Hepatocyte (in vitro differentiated cells): ENCODE measurements at regions not wholly inside any gene's neighbourhood (a gene's known extent, or its start where the extent isn't known, plus 50 kb on each side); places are given as distances from the start of the nearest gene placed in this dataset.
A peak's percentile ranks its signal among the peaks of the same experiment; 100 is the strongest.

Source experiments
- DNase-seq: peaks from one replicate; pipeline ENCODE4 v3.0.0-alpha.2; 2016; ENCODE audit warnings: low spot score
- H2AFZ ChIP-seq: fragments of 200-600 bp; sonication (generic); 2 replicates; pipeline ENCODE4 v1.6.0; 2016; ENCODE audit warnings: antibody characterized with exemption, mild to moderate bottlenecking
- H3K27ac ChIP-seq: fragments of 200-600 bp; sonication (generic); 2 replicates; pipeline ENCODE4 v1.5.1; 2016; ENCODE audit warnings: mild to moderate bottlenecking
- H3K27me3 ChIP-seq: fragments of 200-600 bp; sonication (generic); 2 replicates; pipeline ENCODE4 v1.6.1; 2016
- H3K36me3 ChIP-seq: fragments of 200-600 bp; sonication (generic); replicated peaks from 2 replicates; pipeline ENCODE4 v1.5.1; 2016; ENCODE audit warnings: low read depth; ENCODE audit not compliant: insufficient read depth
- H3K4me1 ChIP-seq: fragments of 200-600 bp; sonication (generic); 2 replicates; pipeline ENCODE4 v1.5.1; 2016; ENCODE audit warnings: mild to moderate bottlenecking, moderate library complexity; ENCODE audit not compliant: insufficient read depth
- H3K4me2 ChIP-seq: fragments of 200-600 bp; sonication (generic); 2 replicates; pipeline ENCODE4 v1.6.0; 2016
- H3K4me3 ChIP-seq: fragments of 200-600 bp; sonication (generic); 2 replicates; pipeline ENCODE4 v1.5.1; 2016; ENCODE audit warnings: mild to moderate bottlenecking
- H3K79me2 ChIP-seq: fragments of 200-600 bp; sonication (generic); 2 replicates; pipeline ENCODE4 v1.6.0; 2017; ENCODE audit warnings: mild to moderate bottlenecking
- H3K9me2 ChIP-seq: fragments of 200-600 bp; sonication (generic); replicated peaks from 2 replicates; pipeline ENCODE4 v1.6.0; 2017; ENCODE audit warnings: mild to moderate bottlenecking; ENCODE audit not compliant: insufficient read depth
- H3K9me3 ChIP-seq: fragments of 200-600 bp; sonication (generic); 2 replicates; pipeline ENCODE4 v1.5.1; 2016; ENCODE audit warnings: low read depth, mild to moderate bottlenecking
- H4K20me1 ChIP-seq: fragments of 200-600 bp; sonication (generic); 2 replicates; pipeline ENCODE4 v1.6.0; 2016; ENCODE audit warnings: mild to moderate bottlenecking; ENCODE audit not compliant: insufficient read depth, poor library complexity, severe bottlenecking
- CTCF ChIP-seq: fragments of 200-600 bp; sonication (generic); IDR thresholded peaks from 2 replicates; pipeline ENCODE4 v1.5.1; 2016; ENCODE audit warnings: antibody characterized with exemption, mild to moderate bottlenecking; ENCODE audit not compliant: poor library complexity
- EZH2 ChIP-seq: fragments of 200-600 bp; sonication (generic); IDR thresholded peaks from 2 replicates; pipeline ENCODE4 v1.6.1; 2016; ENCODE audit warnings: antibody characterized with exemption, mild to moderate bottlenecking, borderline replicate concordance
- EZH2phosphoT487 ChIP-seq: fragments of 200-600 bp; sonication (generic); IDR thresholded peaks from one replicate; pipeline ENCODE4 v1.6.1; 2018; ENCODE audit warnings: antibody characterized with exemption, mild to moderate bottlenecking, low read depth, moderate library complexity; ENCODE audit not compliant: unreplicated experiment, severe bottlenecking
- WGBS: methylation state at CpG from one replicate; pipeline ENCODE4 v1.1.6; 2016; ENCODE audit warnings: low lambda C conversion rate; ENCODE audit errors: missing lambda C conversion rate; 5-methylcytosine and 5-hydroxymethylcytosine counted together

DNA sequence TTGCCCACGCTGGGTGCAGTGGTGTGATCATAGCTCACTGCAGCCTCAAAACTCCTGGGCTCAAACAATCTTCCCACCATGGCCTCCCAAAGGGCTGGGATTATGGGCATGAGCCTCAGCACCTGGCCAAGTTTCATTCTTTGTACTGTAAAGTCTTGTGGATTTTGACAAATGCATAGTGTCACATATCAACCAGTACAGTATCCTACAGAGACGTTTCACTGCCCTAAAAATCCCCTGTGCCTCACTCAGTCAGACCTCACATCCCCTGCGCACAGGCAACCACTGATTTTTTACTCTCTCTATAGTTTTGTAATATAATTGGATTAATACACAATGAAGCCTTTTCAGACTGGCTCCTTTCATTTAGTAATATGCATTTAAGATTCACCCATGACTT is 130.7 kb upstream of the UBE2E1 start:
- no peak for DNase-seq
- H3K4me3 ChIP-seq, result no peak overlapping the region
- H3K4me2 ChIP-seq, result no peak overlapping the region
- H3K4me1 ChIP-seq, result no peaks in the 10 kb centered on the region
- no peaks in the 10 kb centered on the region for H3K9me2 ChIP-seq
- no peaks in the 10 kb centered on the region for H3K27me3 ChIP-seq
- 86% methylated on average over 3 of the region's 3 CpGs for WGBS
- H3K9me3 ChIP-seq, result no peaks in the 10 kb centered on the region
- H3K36me3 ChIP-seq, result no peaks in the 10 kb centered on the region
- H3K79me2 ChIP-seq, result no peaks in the 10 kb centered on the region
- H4K20me1 ChIP-seq, result no peaks in the 10 kb centered on the region
- H2AFZ ChIP-seq, result no peak overlapping the region
- H3K27ac ChIP-seq, result no peak overlapping the region
- TF ChIP-seq EZH2 (no peak), CTCF (no peak), EZH2phosphoT487 (no peak)

DNA sequence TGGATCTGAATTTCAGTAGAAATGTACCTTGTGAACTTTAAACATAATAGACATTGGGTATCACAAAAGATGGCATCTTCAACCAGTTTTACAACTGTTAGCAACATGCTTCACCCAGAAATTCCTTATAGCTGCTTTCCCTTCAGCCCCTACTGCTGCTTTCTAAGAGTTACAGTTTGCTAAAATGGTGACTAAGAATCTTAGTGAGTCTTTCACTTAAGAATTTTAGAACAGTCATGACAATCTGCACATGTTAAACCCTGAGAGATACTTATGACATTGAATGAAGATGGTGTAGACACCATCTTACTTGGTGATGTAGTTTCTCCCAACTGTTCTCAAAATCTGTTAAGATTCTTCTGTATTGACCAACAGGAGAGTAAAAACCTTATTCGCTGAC is 129.7 kb upstream of the UBE2E1 start:
- WGBS, result 100% methylated on average over 1 of the region's 1 CpG
- H3K27ac ChIP-seq, result no peak overlapping the region
- DNase-seq, result no peak
- no peaks in the 10 kb centered on the region for H3K4me1 ChIP-seq
- H3K9me2 ChIP-seq, result no peaks in the 10 kb centered on the region
- no peaks in the 10 kb centered on the region for H3K9me3 ChIP-seq
- TF ChIP-seq EZH2, result no peak
- no peaks in the 10 kb centered on the region for H3K79me2 ChIP-seq
- H3K4me2 ChIP-seq, result no peak overlapping the region
- no peaks in the 10 kb centered on the region for H3K36me3 ChIP-seq
- no peaks in the 10 kb centered on the region for H3K27me3 ChIP-seq
- no peaks in the 10 kb centered on the region for H4K20me1 ChIP-seq
- H3K4me3 ChIP-seq, result no peak overlapping the region
- H2AFZ ChIP-seq, result no peak overlapping the region

- Histone ChIP-seq H3K4me1 (peaks cover 9% of the 10 kb centered on the region), H3K4me3 (no peak overlapping the region), H3K79me2 (no peaks in the 10 kb centered on the region), H3K27ac (no peak overlapping the region), H3K27me3 (no peaks in the 10 kb centered on the region), H3K9me2 (no peaks in the 10 kb centered on the region), H3K4me2 (no peak overlapping the region), H2AFZ (no peak overlapping the region), H3K36me3 (no peaks in the 10 kb centered on the region), H3K9me3 (no peaks in the 10 kb centered on the region), H4K20me1 (no peaks in the 10 kb centered on the region)
- TF ChIP-seq EZH2, result no peak
- TF ChIP-seq EZH2phosphoT487, result no peak
- no peak for TF ChIP-seq CTCF
- 79% methylated on average over 1 of the region's 1 CpG for WGBS
- no peak for DNase-seq
These were observed 123.1 kb upstream of the UBE2E1 start for GRCh38 chr3:23682646-23683045.

DNA sequence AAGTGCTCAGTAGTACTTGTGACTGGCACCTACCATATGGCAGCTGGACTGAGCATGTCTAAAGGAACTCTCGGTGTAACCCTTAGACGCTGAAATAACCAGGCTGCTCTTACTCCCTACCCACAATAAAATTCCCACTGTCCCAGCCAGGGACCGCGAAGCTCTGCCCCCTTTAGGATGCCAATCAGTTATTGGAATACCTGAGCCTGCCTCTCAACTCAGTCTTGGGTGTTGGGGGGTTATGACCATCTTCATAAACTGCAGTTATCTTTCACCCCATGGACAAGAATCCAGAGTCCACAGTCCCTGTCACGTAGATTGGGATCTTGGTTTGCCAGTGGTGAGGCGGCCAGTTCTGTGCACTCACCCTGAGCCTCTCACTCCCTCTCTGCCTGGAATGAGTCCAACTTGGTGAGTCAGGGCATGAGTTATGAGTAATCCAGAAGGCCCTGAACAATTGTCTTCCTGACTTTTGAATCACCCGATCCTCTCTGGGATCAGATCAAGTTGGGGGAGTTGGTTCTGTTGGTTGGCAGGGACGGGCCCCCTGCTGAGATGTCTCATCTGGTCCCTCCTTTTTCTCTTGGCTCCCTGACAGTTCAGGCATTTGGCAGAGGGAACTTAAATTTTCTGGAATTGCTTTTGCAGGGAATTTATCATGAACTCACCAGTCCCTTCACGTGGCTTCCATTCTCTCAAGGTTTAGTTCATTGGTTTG is 120.1 kb upstream of the UBE2E1 start:
- Histone ChIP-seq H3K4me3 (no peak overlapping the region), H3K27me3 (no peaks in the 10 kb centered on the region), H3K4me1 (peaks cover 9% of the 10 kb centered on the region), H3K9me3 (no peaks in the 10 kb centered on the region), H3K79me2 (no peaks in the 10 kb centered on the region), H3K4me2 (no peak overlapping the region), H2AFZ (no peak overlapping the region), H4K20me1 (no peaks in the 10 kb centered on the region), H3K36me3 (no peaks in the 10 kb centered on the region), H3K9me2 (no peaks in the 10 kb centered on the region), H3K27ac (no peak overlapping the region)
- TF ChIP-seq CTCF (no peak), EZH2 (no peak), EZH2phosphoT487 (no peak)
- DNase-seq, result peak; percentile 83
- WGBS, result 71% methylated on average over 9 of the region's 9 CpGs
